OCI-LY7 (cell line): ENCODE measurements at regions not wholly inside any gene's neighbourhood (a gene's known extent, or its start where the extent isn't known, plus 50 kb on each side); places are given as distances from the start of the nearest gene placed in this dataset.

Source experiments
- BruUV-seq: library from RNA; stranded (reverse); fragments of 400-500 nt; replicated peaks from 2 replicates; lab custom pipeline; 2021; lab: Mats Ljungman, UMichigan
- CTCF ChIA-PET: fragments of 300-600 bp; sonication (Branson Sonifier 250); formaldehyde crosslinking; loops from one replicate; lab custom pipeline; 2022; ENCODE audit warnings: antibody characterized with exemption; ENCODE audit not compliant: unreplicated experiment; lab: Charles Lee
- POLR2A ChIA-PET: fragments of 300-600 bp; sonication (Branson Sonifier 250); formaldehyde crosslinking; loops from one replicate; lab custom pipeline; 2022; ENCODE audit warnings: antibody characterized with exemption; lab: Charles Lee
- DNase-seq: peaks from one replicate; pipeline ENCODE4 v3.0.0-alpha.2; 2015; ENCODE audit warnings: low spot score
- H2AFZ ChIP-seq: fragments of 200-600 bp; sonication (generic), shearing (Covaris generic); 2 replicates; pipeline ENCODE4 v1.6.1; 2014; ENCODE audit warnings: mild to moderate bottlenecking, antibody characterized with exemption, low read length, moderate library complexity
- H3K27ac ChIP-seq: fragments of 200-600 bp; sonication (generic); 2 replicates; pipeline ENCODE4 v1.5.1; 2014; ENCODE audit warnings: mixed run types, low read depth, mild to moderate bottlenecking, moderate library complexity, low read length, inconsistent platforms; ENCODE audit not compliant: poor library complexity, severe bottlenecking
- H3K36me3 ChIP-seq: fragments of 200-600 bp; sonication (generic); 2 replicates; pipeline ENCODE4 v1.6.1; 2014; ENCODE audit warnings: mild to moderate bottlenecking, antibody characterized with exemption, low read length, moderate library complexity, mixed read lengths; ENCODE audit not compliant: insufficient read depth
- H3K4me1 ChIP-seq: fragments of 200-600 bp; sonication (generic); 2 replicates; pipeline ENCODE4 v1.5.1; 2014; ENCODE audit warnings: mild to moderate bottlenecking, low read length; ENCODE audit not compliant: insufficient read depth, poor library complexity, severe bottlenecking
- H3K4me2 ChIP-seq: fragments of 200-600 bp; sonication (generic); 2 replicates; pipeline ENCODE4 v1.6.1; 2014; ENCODE audit warnings: mild to moderate bottlenecking, low read length
- H3K4me3 ChIP-seq: fragments of 200-600 bp; sonication (generic); 2 replicates; pipeline ENCODE4 v1.5.1; 2014; ENCODE audit warnings: mild to moderate bottlenecking, low read depth, low read length; ENCODE audit not compliant: poor library complexity, severe bottlenecking
- H3K79me2 ChIP-seq: fragments of 200-600 bp; sonication (generic); 2 replicates; pipeline ENCODE4 v1.6.1; 2016; ENCODE audit warnings: low read depth, mild to moderate bottlenecking, low read length, moderate library complexity, mixed read lengths; ENCODE audit not compliant: insufficient read depth
- H3K9me2 ChIP-seq: fragments of 200-600 bp; sonication (generic); 2 replicates; pipeline ENCODE4 v1.6.1; 2016; ENCODE audit warnings: mild to moderate bottlenecking, low read length, mixed read lengths; ENCODE audit not compliant: insufficient read depth
- H3K9me3 ChIP-seq: fragments of 200-600 bp; sonication (generic); 2 replicates; pipeline ENCODE4 v1.6.1; 2014; ENCODE audit warnings: mild to moderate bottlenecking, mixed run types, low read length, mixed read lengths
- H4K20me1 ChIP-seq: fragments of 200-600 bp; sonication (generic); 2 replicates; pipeline ENCODE4 v1.6.1; 2014; ENCODE audit warnings: mild to moderate bottlenecking, antibody characterized with exemption, low read length, moderate library complexity, mixed read lengths; ENCODE audit not compliant: insufficient read depth
- EZH2phosphoT487 ChIP-seq: fragments of 200-600 bp; sonication (generic); IDR thresholded peaks from 2 replicates; pipeline ENCODE4 v1.6.1; 2018; ENCODE audit warnings: low read depth, borderline replicate concordance, mild to moderate bottlenecking, mixed run types, antibody characterized with exemption, low read length, moderate library complexity, mixed read lengths
- intact Hi-C: fragments of 100-400 bp; cut with micrococcal nuclease; formaldehyde crosslinking; loops from one replicate; pipeline ENCODE4 v1.10.0; 2022; ENCODE audit not compliant: unreplicated experiment
- TF ChIP-seq, protein P1 (sequence below): fragments of 200-600 bp; sonication (generic); conservative IDR thresholded peaks from 2 replicates; pipeline ENCODE4 v1.5.1; 2014; ENCODE audit warnings: mild to moderate bottlenecking, antibody characterized with exemption, low read length, moderate library complexity, mixed read lengths

DNA sequence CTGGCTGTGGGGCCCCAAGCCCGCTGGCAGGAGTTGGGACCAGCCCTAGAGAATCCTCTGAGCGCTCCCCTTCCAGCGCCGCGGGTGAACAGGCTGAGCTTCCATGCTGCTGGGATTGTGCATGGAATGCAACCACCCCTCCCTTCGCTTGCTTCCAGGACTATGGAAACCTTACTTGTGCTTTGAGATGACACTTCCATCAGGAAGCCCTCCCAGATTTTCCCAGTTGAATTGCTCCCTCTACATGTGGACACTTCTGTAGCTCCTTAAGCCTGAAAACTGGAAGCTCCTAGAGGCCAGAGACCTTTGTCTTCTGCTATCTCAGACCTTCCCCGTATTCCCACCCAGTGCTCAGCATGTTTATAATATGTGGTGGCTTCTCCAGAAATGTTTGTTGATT, 213.2 kb upstream of the RPL38 start:
- CTCF ChIA-PET = no interaction called here
- DNase-seq = no peak
- H3K4me3 ChIP-seq = no peak overlapping the region
- H3K4me1 ChIP-seq = no peaks in the 10 kb centered on the region
- H3K36me3 ChIP-seq = no peaks in the 10 kb centered on the region
- no peaks in the 10 kb centered on the region for H4K20me1 ChIP-seq
- intact Hi-C loops = no loop called here
- H3K27ac ChIP-seq = no peak overlapping the region
- no peak overlapping the region for H2AFZ ChIP-seq
- no peaks in the 10 kb centered on the region for H3K9me2 ChIP-seq
- no peak overlapping the region for H3K4me2 ChIP-seq
- TF ChIP-seq, protein P1, sequence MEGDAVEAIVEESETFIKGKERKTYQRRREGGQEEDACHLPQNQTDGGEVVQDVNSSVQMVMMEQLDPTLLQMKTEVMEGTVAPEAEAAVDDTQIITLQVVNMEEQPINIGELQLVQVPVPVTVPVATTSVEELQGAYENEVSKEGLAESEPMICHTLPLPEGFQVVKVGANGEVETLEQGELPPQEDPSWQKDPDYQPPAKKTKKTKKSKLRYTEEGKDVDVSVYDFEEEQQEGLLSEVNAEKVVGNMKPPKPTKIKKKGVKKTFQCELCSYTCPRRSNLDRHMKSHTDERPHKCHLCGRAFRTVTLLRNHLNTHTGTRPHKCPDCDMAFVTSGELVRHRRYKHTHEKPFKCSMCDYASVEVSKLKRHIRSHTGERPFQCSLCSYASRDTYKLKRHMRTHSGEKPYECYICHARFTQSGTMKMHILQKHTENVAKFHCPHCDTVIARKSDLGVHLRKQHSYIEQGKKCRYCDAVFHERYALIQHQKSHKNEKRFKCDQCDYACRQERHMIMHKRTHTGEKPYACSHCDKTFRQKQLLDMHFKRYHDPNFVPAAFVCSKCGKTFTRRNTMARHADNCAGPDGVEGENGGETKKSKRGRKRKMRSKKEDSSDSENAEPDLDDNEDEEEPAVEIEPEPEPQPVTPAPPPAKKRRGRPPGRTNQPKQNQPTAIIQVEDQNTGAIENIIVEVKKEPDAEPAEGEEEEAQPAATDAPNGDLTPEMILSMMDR = no peak
- no peak for TF ChIP-seq EZH2phosphoT487
- H3K79me2 ChIP-seq = no peaks in the 10 kb centered on the region
- POLR2A ChIA-PET = no interaction called here
- BruUV-seq = no TSS peak
- no peaks in the 10 kb centered on the region for H3K9me3 ChIP-seq

DNA sequence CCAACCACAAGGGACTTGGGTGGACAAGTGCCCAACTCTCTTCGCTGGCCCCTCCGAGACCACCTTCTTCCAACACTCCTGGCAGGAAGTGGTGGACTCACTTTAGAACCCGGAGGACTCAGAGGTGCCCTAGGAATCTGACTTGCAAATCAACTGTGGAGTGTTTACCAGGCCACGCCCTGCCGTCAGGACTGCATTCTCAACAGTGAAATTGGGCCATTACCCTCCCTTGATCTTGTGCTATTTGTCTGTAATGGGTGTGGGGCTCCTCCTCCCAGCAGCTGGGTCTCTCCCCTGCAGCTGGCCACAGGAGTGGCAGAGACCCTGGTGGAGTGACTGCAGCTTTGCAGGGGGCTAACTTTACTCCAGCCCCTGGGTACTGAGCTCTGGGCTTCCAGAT, 212.2 kb upstream of the RPL38 start:
- H3K4me2 ChIP-seq = no peak overlapping the region
- no peaks in the 10 kb centered on the region for H3K36me3 ChIP-seq
- H3K27ac ChIP-seq = no peak overlapping the region
- BruUV-seq = no TSS peak
- ChIA-PET POLR2A (no interaction called here), CTCF (no interaction called here)
- H2AFZ ChIP-seq = no peak overlapping the region
- no peaks in the 10 kb centered on the region for H4K20me1 ChIP-seq
- no peak for DNase-seq
- intact Hi-C loops = no loop called here
- H3K4me1 ChIP-seq = no peaks in the 10 kb centered on the region
- no peaks in the 10 kb centered on the region for H3K9me3 ChIP-seq
- H3K79me2 ChIP-seq = no peaks in the 10 kb centered on the region
- H3K4me3 ChIP-seq = no peak overlapping the region
- TF ChIP-seq EZH2phosphoT487 = no peak
- TF ChIP-seq, protein P1 = no peak
- H3K9me2 ChIP-seq = no peaks in the 10 kb centered on the region

DNA sequence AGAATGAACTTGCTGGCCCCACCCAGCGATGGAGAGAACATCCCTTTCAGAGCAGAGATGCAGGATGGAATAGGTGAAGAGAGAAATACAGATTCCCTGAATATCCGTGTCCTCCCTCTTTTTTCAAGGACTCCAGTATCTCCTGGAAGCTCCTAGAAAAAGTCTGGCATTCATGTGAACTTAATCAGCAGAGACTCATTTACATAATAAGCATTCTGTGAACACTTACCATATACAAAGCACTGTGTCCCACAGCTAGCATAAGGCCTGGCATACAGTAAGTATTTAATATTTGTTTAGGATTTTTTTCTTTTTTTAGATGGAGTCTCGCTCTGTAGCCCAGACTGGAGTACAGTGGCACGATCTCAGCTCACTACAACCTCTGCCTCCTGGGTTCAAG, 208.5 kb upstream of the RPL38 start:
- Histone ChIP-seq H3K4me1 (no peaks in the 10 kb centered on the region), H3K27ac (no peak overlapping the region), H3K4me2 (no peak overlapping the region), H4K20me1 (no peaks in the 10 kb centered on the region), H3K4me3 (no peak overlapping the region), H3K36me3 (no peaks in the 10 kb centered on the region), H3K9me2 (no peaks in the 10 kb centered on the region), H3K79me2 (no peaks in the 10 kb centered on the region), H2AFZ (no peak overlapping the region), H3K9me3 (no peaks in the 10 kb centered on the region)
- POLR2A ChIA-PET = no interaction called here
- intact Hi-C loops = no loop called here
- CTCF ChIA-PET = no interaction called here
- DNase-seq = no peak
- no TSS peak for BruUV-seq
- no peak for TF ChIP-seq EZH2phosphoT487
- TF ChIP-seq, protein P1 = no peak
